Rectal smooth muscle tissue (tissue), 1 donor: ENCODE measurements at regions not wholly inside any gene's neighbourhood (a gene's known extent, or its start where the extent isn't known, plus 50 kb on each side); places are given as distances from the start of the nearest gene placed in this dataset.
"Not testable (repeated sequence)": the region's sequence is repeated elsewhere in the genome, so short reads cannot be mapped to it uniquely, and the experiment has no call there.

Source experiments
- H3K27ac ChIP-seq: one replicate; pipeline ENCODE4 v1.7.0; 2013; ENCODE audit warnings: low read depth, low read length, inconsistent platforms
- H3K27me3 ChIP-seq: one replicate; pipeline ENCODE4 v1.7.0; 2013; ENCODE audit warnings: low read length; ENCODE audit not compliant: control insufficient read depth, insufficient read depth
- H3K36me3 ChIP-seq: one replicate; pipeline ENCODE4 v1.7.0; 2013; ENCODE audit warnings: low read length; ENCODE audit not compliant: control insufficient read depth, insufficient read depth
- H3K4me1 ChIP-seq: one replicate; pipeline ENCODE4 v1.7.0; 2013; ENCODE audit warnings: low read length; ENCODE audit not compliant: control insufficient read depth, insufficient read depth
- H3K4me3 ChIP-seq: one replicate; pipeline ENCODE4 v1.7.0; 2013; ENCODE audit warnings: low read length
- H3K9ac ChIP-seq: one replicate; pipeline ENCODE4 v1.7.0; 2013; ENCODE audit warnings: low read length

DNA sequence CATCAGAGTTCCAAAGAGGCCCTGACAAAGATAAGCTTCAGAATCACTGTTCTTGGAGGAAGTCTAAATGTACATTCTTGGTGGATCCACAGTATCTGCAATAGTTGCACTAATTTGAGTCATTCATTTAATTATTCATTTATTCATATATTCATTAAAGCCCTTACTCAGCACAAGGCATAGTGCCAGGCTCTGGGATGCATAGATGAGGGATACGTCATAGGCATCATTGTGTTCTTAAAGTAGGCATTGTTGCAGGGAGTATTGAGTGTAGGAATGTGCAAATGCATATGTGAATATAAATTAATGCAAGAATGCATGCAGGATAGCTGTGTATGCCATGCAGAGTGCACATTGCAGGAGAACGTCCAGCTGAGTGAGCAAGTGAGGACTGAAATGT is 100.7 kb downstream of the DRD1 start:
- Histone ChIP-seq H3K4me1 (no peaks in the 10 kb centered on the region), H3K4me3 (no peak overlapping the region), H3K27ac (no peak overlapping the region), H3K9ac (no peak overlapping the region), H3K27me3 (no peaks in the 10 kb centered on the region), H3K36me3 (no peaks in the 10 kb centered on the region)

DNA sequence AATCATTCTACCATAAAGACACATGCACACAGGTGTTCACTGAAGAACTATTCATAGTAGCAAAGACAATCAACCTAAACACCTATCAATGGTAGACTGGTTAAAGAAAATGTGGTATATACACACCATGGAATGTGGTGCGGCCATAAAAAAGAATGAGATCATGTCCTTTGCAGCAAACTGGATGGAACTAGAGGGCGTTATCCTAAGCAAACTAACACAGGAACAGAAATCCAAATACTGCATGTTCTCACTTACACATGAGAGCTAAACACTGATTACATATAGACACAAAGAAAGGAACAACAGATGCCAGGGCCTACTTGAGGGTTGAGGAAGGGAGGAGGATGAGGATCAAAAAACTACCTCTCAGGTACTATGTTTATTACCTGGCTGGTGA is 103.8 kb downstream of the DRD1 start:
- H3K4me3 ChIP-seq = no peak overlapping the region
- H3K27me3 ChIP-seq = no peaks in the 10 kb centered on the region
- H3K9ac ChIP-seq = no peak overlapping the region
- no peaks in the 10 kb centered on the region for H3K36me3 ChIP-seq
- H3K27ac ChIP-seq = no peak overlapping the region
- no peaks in the 10 kb centered on the region for H3K4me1 ChIP-seq

DNA sequence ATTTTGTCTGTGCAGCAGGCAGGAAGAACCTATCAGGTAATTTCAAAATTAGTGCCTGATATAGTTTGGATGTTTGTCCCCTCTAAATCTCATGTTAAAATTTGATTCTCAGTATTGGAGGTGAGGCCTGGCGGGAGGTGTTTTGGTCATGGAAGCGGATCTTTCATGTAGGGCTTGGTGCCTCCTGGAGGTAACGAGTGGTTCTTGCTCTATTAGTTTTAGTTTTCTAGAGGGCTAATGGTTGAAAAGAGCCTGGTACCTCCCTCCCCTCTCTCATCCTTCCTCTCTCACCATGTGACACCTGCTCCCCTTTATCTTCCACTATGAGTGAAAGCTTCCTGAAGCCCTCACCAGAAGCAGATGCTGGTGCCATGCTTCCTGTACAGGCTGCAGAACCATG is 106.3 kb downstream of the DRD1 start:
- no peak overlapping the region for H3K27ac ChIP-seq
- no peaks in the 10 kb centered on the region for H3K27me3 ChIP-seq
- H3K4me3 ChIP-seq = no peak overlapping the region
- no peaks in the 10 kb centered on the region for H3K36me3 ChIP-seq
- H3K4me1 ChIP-seq = no peaks in the 10 kb centered on the region
- H3K9ac ChIP-seq = no peak overlapping the region

DNA sequence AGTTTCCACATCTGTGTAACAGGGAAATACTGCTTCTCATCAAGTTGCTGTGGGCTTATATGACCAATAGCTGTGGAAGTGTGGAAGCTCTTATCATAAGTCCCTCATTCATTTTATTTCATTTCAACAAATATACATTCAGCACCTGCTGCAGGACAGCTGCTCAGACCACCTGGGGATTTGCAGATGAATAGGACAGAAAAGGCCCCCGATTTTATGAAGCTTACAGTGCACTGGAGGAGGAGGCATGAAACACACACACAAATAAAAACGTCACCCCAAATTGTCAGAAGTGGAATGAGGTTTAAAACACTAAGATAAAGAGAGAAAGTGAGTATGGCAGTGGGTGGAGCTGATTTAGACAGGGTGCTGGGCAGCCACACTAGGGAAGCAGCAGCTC is 107.2 kb downstream of the DRD1 start:
- no peaks in the 10 kb centered on the region for H3K4me1 ChIP-seq
- H3K9ac ChIP-seq = no peak overlapping the region
- H3K27ac ChIP-seq = no peak overlapping the region
- no peaks in the 10 kb centered on the region for H3K27me3 ChIP-seq
- H3K36me3 ChIP-seq = no peaks in the 10 kb centered on the region
- no peak overlapping the region for H3K4me3 ChIP-seq

DNA sequence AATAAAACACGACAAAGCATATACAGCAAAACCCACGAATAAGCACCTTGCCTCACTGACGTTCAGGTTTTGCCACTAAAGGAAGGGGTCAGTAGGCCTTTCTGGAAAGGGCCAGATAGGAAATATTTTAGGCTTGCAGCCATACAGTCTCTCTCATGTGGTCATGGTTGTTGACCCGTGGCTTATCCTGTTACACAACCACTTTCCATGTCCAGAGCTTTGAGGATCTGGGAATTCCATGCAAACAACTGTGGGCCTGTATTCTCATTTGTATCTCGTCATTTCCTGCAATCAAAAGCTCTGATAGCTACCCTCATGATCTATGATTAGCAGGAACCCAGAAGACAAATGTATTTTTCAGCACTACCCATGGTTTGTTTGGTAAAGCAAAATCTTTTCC is 108.3 kb downstream of the DRD1 start:
- no peak overlapping the region for H3K9ac ChIP-seq
- no peaks in the 10 kb centered on the region for H3K4me1 ChIP-seq
- H3K27ac ChIP-seq = no peak overlapping the region
- no peaks in the 10 kb centered on the region for H3K36me3 ChIP-seq
- no peak overlapping the region for H3K4me3 ChIP-seq
- H3K27me3 ChIP-seq = no peaks in the 10 kb centered on the region

DNA sequence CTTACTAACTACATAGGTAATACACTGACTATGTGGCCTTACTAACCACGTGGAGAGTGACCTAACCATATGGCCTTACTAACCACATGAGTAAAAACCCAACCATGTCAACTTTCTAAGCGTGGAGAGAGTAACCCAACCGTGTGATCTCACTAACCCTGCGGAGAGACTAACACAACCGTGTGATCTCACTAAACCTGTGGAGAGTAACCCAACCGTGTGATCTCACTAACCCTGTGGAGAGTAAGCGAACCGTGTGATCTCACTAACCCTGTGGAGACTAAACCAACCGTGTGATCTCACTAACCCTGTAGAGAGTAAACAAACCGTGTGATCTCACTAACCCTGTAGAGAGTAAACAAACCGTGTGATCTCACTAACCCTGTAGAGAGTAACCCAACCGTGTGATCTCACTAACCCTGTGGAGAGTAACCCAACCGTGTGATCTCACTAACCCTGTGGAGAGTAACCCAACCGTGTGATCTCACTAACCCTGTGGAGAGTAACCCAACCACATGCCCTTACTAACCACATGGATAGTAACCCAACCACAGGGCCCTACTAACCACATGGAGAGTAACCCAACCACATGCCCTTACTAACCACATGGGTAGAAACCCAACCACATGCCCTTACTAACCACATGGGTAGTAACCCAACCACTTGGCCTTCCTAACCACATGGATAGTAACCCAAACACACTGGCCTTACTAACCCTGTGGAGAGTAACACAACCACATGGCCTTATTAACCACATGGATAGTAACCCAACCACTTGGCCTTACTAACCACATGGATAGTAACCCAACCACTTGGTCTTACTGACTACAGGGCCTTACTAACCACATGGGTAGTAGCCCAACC is 112.6 kb downstream of the DRD1 start:
- not testable (repeated sequence) for H3K4me1 ChIP-seq, H3K36me3 ChIP-seq, H3K9ac ChIP-seq, H3K27me3 ChIP-seq, H3K27ac ChIP-seq, H3K4me3 ChIP-seq

DNA sequence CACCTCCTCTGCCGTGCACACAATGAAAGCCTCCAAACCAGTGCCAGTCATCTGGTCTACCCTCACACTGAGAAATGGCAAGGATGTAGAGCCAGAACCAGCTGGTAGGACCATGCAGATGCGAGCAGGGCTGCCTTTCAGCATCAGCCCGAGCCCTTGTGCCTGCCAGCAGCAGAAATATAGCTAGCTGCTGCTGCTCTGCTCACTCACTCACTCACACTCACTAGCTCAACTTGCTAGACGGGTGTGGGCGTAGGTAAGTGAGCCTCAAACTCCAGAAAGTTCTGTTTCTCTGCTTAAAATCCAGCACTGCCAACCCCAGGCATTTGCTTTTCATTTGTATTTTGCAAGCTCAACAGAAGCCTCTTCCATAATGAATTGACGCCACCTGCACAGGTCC is 114.0 kb downstream of the DRD1 start:
- Histone ChIP-seq H3K4me1 (no peaks in the 10 kb centered on the region), H3K4me3 (no peak overlapping the region), H3K27me3 (no peaks in the 10 kb centered on the region), H3K36me3 (no peaks in the 10 kb centered on the region), H3K9ac (no peak overlapping the region), H3K27ac (no peak overlapping the region)

DNA sequence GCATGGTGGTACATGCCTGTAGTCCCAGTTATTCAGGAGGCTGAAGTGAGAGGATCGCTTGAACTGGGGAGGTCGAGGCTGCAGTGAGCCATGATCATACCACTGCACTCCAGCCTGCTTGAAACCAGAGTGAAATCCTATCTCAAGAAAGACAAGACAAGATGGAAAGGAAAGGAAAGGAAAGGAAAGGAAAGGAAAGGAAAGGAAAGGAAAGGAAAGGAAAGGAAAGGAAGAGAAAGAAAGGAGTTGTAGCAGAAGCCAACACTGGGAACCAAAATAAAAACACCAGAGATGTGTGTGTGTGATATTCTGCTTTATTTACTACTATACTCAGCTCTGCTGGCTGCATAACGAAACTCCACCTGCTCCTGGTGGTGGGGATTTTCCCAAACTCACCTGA is 115.3 kb downstream of the DRD1 start:
- no peak overlapping the region for H3K27ac ChIP-seq
- no peaks in the 10 kb centered on the region for H3K27me3 ChIP-seq
- H3K4me1 ChIP-seq = no peaks in the 10 kb centered on the region
- H3K4me3 ChIP-seq = no peak overlapping the region
- H3K36me3 ChIP-seq = no peaks in the 10 kb centered on the region
- H3K9ac ChIP-seq = no peak overlapping the region

DNA sequence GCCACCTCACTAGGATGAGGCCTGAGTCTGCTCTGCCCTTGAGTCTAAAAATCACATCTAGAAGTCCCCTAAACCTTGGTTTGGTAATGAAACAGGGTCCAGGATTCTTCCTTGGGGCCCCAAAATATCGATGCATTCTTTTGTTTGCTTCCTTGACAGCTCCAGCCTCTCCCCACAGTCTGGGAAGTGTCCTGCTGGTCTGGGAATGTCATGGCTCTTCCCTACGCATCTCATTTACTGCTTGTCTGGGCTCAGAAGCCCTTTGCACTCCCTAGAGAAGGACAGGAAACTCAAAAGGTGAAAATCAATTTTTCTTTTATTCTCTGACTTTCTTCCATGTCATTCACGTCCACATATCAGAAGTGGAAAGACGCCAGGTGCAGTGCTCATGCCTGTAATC is 115.8 kb downstream of the DRD1 start:
- no peak overlapping the region for H3K9ac ChIP-seq
- H3K36me3 ChIP-seq = no peaks in the 10 kb centered on the region
- H3K4me1 ChIP-seq = no peaks in the 10 kb centered on the region
- no peaks in the 10 kb centered on the region for H3K27me3 ChIP-seq
- no peak overlapping the region for H3K27ac ChIP-seq
- H3K4me3 ChIP-seq = no peak overlapping the region

DNA sequence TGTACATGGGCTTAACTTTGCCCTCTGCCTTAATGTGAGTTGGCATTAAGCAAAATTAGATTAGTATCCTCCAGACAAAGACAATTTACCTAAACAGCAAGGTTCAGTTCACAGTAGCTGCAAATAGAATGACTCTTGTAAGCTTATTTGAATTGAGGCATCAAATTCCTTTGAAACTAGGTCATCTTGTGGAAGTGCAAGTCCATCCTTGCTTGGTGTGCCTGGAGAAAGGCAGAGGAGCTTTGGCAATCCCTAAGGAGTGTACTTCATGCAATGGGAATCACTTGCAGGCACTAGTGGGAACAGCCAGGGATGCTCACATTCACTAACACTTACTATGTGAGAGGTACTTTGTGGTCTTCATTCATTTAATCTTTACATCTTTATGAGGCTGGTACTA is 118.3 kb downstream of the DRD1 start:
- Histone ChIP-seq H3K4me3 (no peak overlapping the region), H3K9ac (no peak overlapping the region)

DNA sequence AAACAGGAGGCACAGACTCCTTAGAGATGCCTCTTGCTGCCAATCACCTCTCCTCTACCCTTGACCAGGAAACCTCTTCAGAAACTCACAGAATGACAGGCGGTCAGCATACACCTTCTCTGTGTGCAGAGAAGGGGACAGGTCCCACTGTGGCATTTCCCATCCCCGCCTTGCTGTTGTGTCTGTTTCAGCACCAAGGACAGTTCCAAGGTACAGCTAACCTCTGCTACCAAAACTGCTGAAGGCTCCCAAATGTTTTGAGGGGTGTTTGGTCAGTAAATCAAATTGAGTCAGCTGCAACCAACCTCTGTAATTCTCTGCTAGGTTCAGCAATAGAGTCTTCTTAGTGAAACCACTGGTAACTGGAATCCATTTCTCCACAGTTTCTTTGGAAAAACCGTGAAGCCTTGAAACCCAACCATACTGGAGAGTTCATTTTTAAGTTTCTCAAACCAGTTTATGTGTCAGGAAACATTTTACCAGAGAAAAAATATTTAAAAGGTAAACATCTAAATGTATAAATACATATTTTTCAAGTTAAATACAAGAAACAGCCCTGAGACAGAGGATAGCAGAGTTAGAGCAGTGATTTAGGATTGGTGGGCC is 122.0 kb downstream of the DRD1 start:
- Histone ChIP-seq H3K4me1 (no peaks in the 10 kb centered on the region), H3K27me3 (no peaks in the 10 kb centered on the region), H3K27ac (no peak overlapping the region), H3K36me3 (no peaks in the 10 kb centered on the region), H3K9ac (no peak overlapping the region), H3K4me3 (no peak overlapping the region)

More for the DNA sequence above, 118.3 kb downstream of the DRD1 start:
- no peak overlapping the region for H3K27ac ChIP-seq
- H3K36me3 ChIP-seq = no peaks in the 10 kb centered on the region
- H3K27me3 ChIP-seq = no peaks in the 10 kb centered on the region
- H3K4me1 ChIP-seq = no peaks in the 10 kb centered on the region

DNA sequence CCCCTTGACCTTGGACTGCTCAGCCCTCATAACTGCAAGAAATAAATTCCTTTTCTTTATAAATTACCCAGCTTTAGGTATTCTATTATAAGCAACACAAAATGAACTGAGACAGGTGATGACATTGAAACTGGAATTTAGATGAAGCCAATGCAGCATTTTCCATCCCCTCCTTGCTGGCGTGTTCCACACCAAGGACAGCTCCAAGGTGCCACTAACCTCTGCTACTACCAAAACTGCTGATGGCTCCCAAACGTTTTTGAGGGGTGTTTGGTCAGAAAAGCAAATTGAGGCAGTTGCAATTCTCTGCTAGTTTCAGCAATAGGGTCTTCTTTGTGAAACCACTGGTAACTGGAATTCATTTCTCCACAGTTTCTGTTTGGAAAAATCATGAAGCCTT is 124.8 kb downstream of the DRD1 start:
- Histone ChIP-seq H3K4me1 (no peaks in the 10 kb centered on the region), H3K27ac (no peak overlapping the region), H3K27me3 (no peaks in the 10 kb centered on the region), H3K36me3 (no peaks in the 10 kb centered on the region), H3K4me3 (no peak overlapping the region), H3K9ac (no peak overlapping the region)

DNA sequence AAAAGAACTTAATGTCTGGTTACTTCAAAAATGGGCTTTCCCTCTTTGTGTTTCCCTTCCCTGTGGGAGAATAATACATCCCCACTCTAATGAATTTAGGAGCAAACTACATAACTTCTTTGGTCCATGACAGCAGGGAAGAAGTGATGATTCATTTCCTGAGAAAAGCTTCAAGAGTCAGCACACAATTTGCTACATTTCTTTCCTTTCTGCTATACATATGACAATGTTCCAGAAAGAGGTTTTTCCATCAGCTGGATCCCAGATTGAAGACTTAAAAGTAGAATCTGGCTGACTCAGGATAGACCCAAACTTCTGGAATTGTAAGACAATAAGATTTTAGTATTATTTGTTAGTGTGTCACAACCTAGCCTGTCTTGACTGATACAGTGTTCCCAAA is 126.1 kb downstream of the DRD1 start:
- Histone ChIP-seq H3K9ac (no peak overlapping the region), H3K27ac (no peak overlapping the region), H3K4me1 (no peaks in the 10 kb centered on the region), H3K27me3 (no peaks in the 10 kb centered on the region), H3K4me3 (no peak overlapping the region), H3K36me3 (no peaks in the 10 kb centered on the region)
